Common myeloid progenitor, CD34-positive (primary cell): ENCODE measurements at regions not wholly inside any gene's neighbourhood (a gene's known extent, or its start where the extent isn't known, plus 50 kb on each side); places are given as distances from the start of the nearest gene placed in this dataset.

Source experiments
- CTCF ChIA-PET: fragments of 350-600 bp; sonication (Branson Sonifier 250); formaldehyde crosslinking; loops from one replicate; lab custom pipeline; 2021; ENCODE audit warnings: antibody characterized with exemption; lab: Charles Lee
- POLR2A ChIA-PET: fragments of 350-600 bp; sonication (Branson Sonifier 250); formaldehyde crosslinking; loops from one replicate; lab custom pipeline; 2021; ENCODE audit warnings: antibody characterized with exemption; lab: Charles Lee
- DNase-seq, 3 donors: peaks; one replicate each; pipeline versions ENCODE4 v3.0.0 to v3.0.0-alpha.2; 2013
- H3K27ac ChIP-seq, 2 experiments: 1 replicate in 1 of 2; 2 replicates in 1 of 2; pipeline ENCODE4 v1.7.0; 2013; ENCODE audit warnings: inconsistent platforms in 2 of 2, low read length in 2 of 2, mild to moderate bottlenecking in 2 of 2, low read depth in 1 of 2, moderate library complexity in 1 of 2; ENCODE audit not compliant: severe bottlenecking in 2 of 2, insufficient read depth in 1 of 2, poor library complexity in 1 of 2
- H3K27me3 ChIP-seq, 5 experiments: replicated peaks in 2 of 5; 1 replicate in 3 of 5; 2 replicates in 2 of 5; pipeline versions ENCODE4 v1.6.1 to v1.7.0; 2013; ENCODE audit warnings: low read length in 4 of 5, mild to moderate bottlenecking in 2 of 5, moderate library complexity in 2 of 5, inconsistent platforms in 1 of 5; ENCODE audit not compliant: insufficient read depth in 5 of 5, control insufficient read depth in 4 of 5
- H3K36me3 ChIP-seq, 4 experiments: 1 replicate in 2 of 4; 2 replicates in 2 of 4; pipeline versions ENCODE4 v1.6.1 to v1.7.0; 2013; ENCODE audit warnings: low read length in 3 of 4, control low read depth in 1 of 4, mild to moderate bottlenecking in 1 of 4; ENCODE audit not compliant: control insufficient read depth in 4 of 4, insufficient read depth in 4 of 4
- H3K4me1 ChIP-seq, 4 experiments: 1 replicate in 3 of 4; 2 replicates in 1 of 4; pipeline versions ENCODE4 v1.6.1 to v1.7.1; 2013; ENCODE audit warnings: low read length in 3 of 4, mild to moderate bottlenecking in 3 of 4, control low read depth in 1 of 4, inconsistent platforms in 1 of 4, moderate library complexity in 1 of 4; ENCODE audit not compliant: control insufficient read depth in 4 of 4, insufficient read depth in 4 of 4; ENCODE audit errors: control extremely low read depth in 1 of 4
- H3K4me3 ChIP-seq, 7 experiments: 1 replicate in 4 of 7; 2 replicates in 3 of 7; pipeline versions ENCODE4 v1.5.1 to v1.7.0; 2013; ENCODE audit warnings: mild to moderate bottlenecking in 7 of 7, low read length in 6 of 7, moderate library complexity in 6 of 7, inconsistent platforms in 2 of 7, low read depth in 2 of 7, control low read depth in 1 of 7; ENCODE audit not compliant: insufficient read depth in 4 of 7, control insufficient read depth in 1 of 7; ENCODE audit errors: extremely low read depth in 1 of 7
- H3K9me3 ChIP-seq, 5 experiments: 1 replicate in 4 of 5; 2 replicates in 1 of 5; pipeline versions ENCODE4 v1.6.1 to v1.7.1; 2013; ENCODE audit warnings: low read length in 4 of 5, mild to moderate bottlenecking in 2 of 5, inconsistent platforms in 1 of 5, low read depth in 1 of 5, moderate library complexity in 1 of 5; ENCODE audit not compliant: control insufficient read depth in 4 of 5, insufficient read depth in 2 of 5; ENCODE audit errors: control extremely low read depth in 1 of 5
- WGBS: methylation state at CpG from one replicate; pipeline ENCODE4 v1.1.5; 2013; ENCODE audit not compliant: insufficient coverage; 5-methylcytosine and 5-hydroxymethylcytosine counted together

DNA sequence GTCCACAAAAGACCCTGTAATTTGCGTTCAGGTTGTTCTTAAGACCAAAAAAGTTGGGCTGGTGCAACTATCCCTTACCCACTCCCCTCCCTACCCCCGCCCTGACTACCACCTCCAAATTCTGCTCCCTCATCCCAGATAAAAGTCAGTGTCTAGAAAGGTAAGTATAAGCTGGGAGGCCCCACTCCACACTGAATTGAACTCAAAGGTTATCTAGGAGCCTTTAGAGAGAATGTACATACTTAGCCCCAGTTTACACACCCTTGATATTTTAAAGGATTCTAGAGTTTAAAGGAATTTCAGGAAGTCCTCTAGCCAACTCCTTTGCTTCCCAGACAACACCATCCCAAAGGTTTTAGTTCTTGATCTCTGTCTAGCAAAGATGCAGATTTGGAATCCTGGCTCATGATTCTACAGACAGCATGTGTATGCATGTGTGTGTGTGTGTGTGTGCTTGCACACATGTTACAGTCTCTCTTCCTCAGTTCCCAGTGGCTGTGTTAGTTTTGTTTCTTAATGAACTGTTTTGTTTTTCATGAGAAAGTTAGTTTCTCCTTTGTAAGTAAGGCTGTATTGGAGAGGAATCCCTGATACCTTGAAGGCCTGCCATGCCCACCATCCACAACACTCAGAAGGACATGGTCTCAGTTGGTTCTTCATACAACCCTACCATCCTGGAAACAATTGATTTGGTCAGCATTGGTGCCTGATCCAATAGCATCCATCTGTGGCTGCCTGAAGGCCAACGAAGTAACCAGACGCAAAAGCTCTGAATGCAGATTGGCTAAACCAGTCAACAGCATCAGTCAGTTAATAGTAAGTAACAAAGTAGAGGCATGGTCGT is 281.3 kb downstream of the SOX9 start:
- POLR2A ChIA-PET: no interaction called here
- no peak for DNase-seq
- CTCF ChIA-PET: no interaction called here
- no peaks in the 10 kb centered on the region for H3K4me1 ChIP-seq
- H3K36me3 ChIP-seq: no peaks in the 10 kb centered on the region
- H3K27me3 ChIP-seq: peaks cover 0 to 2% (median 0%) of the 10 kb centered on the region in 5 experiments
- 100% methylated on average over 2 of the region's 5 CpGs for WGBS
- H3K4me3 ChIP-seq: no peak overlapping the region
- no peak overlapping the region for H3K27ac ChIP-seq
- peaks cover 0 to 3% (median 0%) of the 10 kb centered on the region in 5 experiments for H3K9me3 ChIP-seq

DNA sequence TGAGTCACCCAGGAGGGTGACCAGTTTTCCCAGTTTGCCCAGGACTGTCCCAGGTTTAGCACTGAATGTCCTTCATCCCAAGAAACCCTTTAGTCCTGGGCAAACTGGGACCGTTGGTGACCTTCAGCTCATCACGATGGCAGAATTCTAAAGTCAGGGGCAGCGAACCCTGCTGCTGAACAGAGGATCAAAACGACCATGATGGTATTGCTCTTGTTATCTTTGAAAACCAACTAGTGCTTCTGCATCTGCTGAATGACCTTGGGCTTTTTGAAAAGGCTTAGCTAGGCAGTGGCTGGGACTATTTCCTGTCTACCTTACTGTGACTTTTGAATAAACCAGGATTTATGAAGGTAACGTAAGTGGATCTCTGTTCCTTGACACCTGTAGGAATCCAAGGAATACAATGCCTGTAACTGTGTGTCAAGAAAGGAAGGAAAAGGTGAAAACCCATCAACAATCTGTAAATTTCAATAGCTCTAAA is 281.9 kb downstream of the SOX9 start:
- no peak overlapping the region for H3K27ac ChIP-seq
- no peaks in the 10 kb centered on the region for H3K36me3 ChIP-seq
- H3K9me3 ChIP-seq: peaks cover 0 to 3% (median 0%) of the 10 kb centered on the region in 5 experiments
- CTCF ChIA-PET: no interaction called here
- no peaks in the 10 kb centered on the region for H3K4me1 ChIP-seq
- H3K27me3 ChIP-seq: peaks cover 0 to 2% (median 0%) of the 10 kb centered on the region in 5 experiments
- no peak for DNase-seq
- H3K4me3 ChIP-seq: no peak overlapping the region
- 88% methylated on average over 5 of the region's 5 CpGs for WGBS
- POLR2A ChIA-PET: no interaction called here

DNA sequence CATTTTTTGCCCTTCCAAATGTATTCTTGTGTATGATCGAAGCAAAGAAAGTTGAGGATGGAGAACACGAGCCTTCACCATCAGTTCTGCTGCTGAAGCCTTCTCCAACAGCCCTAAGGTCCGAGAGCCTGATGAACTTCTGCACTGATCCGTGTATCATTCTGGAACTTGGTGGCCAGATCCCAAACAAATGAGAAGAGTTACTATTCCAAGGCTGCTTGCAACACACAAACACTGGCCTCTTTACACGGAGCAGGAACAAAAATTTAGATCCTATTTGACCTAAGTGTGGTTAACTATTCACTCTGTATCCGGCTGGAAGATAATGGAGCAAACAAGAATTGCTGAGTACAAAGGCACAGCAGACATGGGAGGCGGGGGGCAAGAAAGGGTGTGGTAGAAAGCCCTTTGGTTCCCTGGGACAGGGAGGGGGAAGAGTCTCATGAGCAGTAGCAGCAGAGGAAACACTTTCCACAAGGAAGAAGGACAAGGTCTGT is 282.9 kb downstream of the SOX9 start:
- Histone ChIP-seq H3K4me1 (no peaks in the 10 kb centered on the region), H3K9me3 (peaks cover 0 to 3% (median 0%) of the 10 kb centered on the region in 5 experiments), H3K36me3 (no peaks in the 10 kb centered on the region), H3K4me3 (no peak overlapping the region), H3K27me3 (peaks cover 0 to 2% (median 0%) of the 10 kb centered on the region in 5 experiments), H3K27ac (no peak overlapping the region)
- DNase-seq: no peak
- CTCF ChIA-PET: no interaction called here
- POLR2A ChIA-PET: no interaction called here
- WGBS: 96% methylated on average over 7 of the region's 7 CpGs

DNA sequence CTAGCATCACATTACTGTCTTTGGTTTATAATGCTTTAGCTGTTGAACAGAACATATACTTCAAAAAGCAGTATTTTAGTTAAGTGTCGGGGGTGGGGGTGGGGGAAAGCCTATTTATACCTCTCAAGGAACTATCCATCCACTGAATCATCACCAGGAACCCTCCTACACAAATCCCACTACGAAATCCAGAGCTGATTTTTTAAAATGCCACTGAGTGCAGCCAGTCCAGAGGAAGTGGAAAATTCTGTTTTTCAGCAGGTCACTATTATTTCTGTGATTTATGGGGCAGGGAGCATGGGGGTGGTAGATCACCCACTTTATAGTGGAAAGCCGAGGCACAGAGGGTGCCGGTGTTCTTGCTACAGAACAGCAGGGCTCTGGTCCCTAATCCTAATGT is 284.1 kb downstream of the SOX9 start:
- DNase-seq: no peak
- Histone ChIP-seq H3K9me3 (peaks cover 0 to 3% (median 0%) of the 10 kb centered on the region in 5 experiments), H3K27me3 (peaks cover 0 to 2% (median 0%) of the 10 kb centered on the region in 5 experiments), H3K36me3 (no peaks in the 10 kb centered on the region), H3K27ac (no peak overlapping the region), H3K4me1 (no peaks in the 10 kb centered on the region), H3K4me3 (no peak overlapping the region)
- CTCF ChIA-PET: no interaction called here
- POLR2A ChIA-PET: no interaction called here
- whole genome bisulfite sequencing: 20% methylated on average over 1 of the region's 4 CpGs

DNA sequence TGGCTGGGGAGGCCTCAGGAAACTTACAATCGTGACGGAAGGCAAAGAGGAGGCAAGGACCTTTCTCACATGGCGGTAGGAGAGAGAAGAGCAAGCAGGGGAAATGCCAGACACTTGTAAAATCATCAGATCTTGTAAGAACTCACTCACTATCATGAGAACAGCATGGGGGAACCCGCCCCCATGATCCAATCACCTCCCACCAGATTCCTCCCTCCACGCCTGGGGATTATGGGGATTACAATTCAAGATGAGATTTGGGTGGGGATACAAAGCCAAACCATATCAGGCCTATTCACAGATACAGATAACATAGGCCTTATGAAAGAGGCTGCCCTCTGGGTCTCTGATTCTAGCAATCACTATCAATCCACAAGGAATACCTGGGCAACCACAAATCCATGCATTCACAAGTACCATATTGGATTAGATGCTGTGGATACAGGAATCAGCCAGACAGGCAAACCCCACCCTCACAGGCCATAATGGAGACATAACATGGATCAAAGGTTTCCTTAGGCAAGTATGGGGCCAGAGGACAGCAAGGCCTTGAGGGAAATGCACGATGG is 284.9 kb downstream of the SOX9 start:
- H3K4me3 ChIP-seq: no peak overlapping the region
- CTCF ChIA-PET: no interaction called here
- no peaks in the 10 kb centered on the region for H3K4me1 ChIP-seq
- no peak overlapping the region for H3K27ac ChIP-seq
- H3K36me3 ChIP-seq: no peaks in the 10 kb centered on the region
- POLR2A ChIA-PET: no interaction called here
- H3K9me3 ChIP-seq: peaks cover 0 to 3% (median 0%) of the 10 kb centered on the region in 5 experiments
- 86% methylated on average over 4 of the region's 6 CpGs for WGBS
- DNase-seq: no peak
- peaks cover 0 to 2% (median 0%) of the 10 kb centered on the region in 5 experiments for H3K27me3 ChIP-seq

DNA sequence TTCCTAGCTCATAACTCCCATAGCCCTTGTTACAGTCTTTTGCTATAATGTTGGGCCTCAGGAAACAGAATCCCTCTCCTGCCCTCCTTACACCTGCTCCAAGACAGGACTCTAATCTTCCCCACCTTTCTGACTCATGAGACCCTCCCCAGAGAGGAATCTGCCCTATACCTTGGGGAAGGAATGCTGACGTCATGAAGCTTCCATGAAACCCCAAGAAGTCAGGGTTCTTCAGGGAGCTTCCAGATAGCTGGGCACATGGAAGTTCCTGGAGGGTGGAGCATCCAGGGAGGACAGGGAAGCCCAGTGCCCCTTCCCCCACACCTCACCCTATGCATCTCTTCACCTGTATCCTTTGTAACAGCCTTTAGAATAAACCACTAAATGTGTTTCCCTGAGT is 285.7 kb downstream of the SOX9 start:
- H3K4me3 ChIP-seq: no peak overlapping the region
- H3K9me3 ChIP-seq: peaks cover 0 to 3% (median 0%) of the 10 kb centered on the region in 5 experiments
- ChIA-PET POLR2A (no interaction called here), CTCF (no interaction called here)
- H3K27ac ChIP-seq: no peak overlapping the region
- no peaks in the 10 kb centered on the region for H3K4me1 ChIP-seq
- peaks cover 0 to 2% (median 0%) of the 10 kb centered on the region in 5 experiments for H3K27me3 ChIP-seq
- no CpG with 5 or more reads among the region's 1 CpG for WGBS
- no peak for DNase-seq
- H3K36me3 ChIP-seq: no peaks in the 10 kb centered on the region
